NCI-H2081 (cell line): ENCODE measurements at regions not wholly inside any gene's neighbourhood (a gene's known extent, or its start where the extent isn't known, plus 50 kb on each side); places are given as distances from the start of the nearest gene placed in this dataset.
A peak's percentile ranks its signal among the peaks of the same experiment; 100 is the strongest.
"Not testable (repeated sequence)": the region's sequence is repeated elsewhere in the genome, so short reads cannot be mapped to it uniquely, and the experiment has no call there.

ENCODE experiments used
- DNase-seq, 2 experiments: peaks; one replicate each; lab custom pipeline; 2025; lab: John Stamatoyannopoulos, UW

DNA sequence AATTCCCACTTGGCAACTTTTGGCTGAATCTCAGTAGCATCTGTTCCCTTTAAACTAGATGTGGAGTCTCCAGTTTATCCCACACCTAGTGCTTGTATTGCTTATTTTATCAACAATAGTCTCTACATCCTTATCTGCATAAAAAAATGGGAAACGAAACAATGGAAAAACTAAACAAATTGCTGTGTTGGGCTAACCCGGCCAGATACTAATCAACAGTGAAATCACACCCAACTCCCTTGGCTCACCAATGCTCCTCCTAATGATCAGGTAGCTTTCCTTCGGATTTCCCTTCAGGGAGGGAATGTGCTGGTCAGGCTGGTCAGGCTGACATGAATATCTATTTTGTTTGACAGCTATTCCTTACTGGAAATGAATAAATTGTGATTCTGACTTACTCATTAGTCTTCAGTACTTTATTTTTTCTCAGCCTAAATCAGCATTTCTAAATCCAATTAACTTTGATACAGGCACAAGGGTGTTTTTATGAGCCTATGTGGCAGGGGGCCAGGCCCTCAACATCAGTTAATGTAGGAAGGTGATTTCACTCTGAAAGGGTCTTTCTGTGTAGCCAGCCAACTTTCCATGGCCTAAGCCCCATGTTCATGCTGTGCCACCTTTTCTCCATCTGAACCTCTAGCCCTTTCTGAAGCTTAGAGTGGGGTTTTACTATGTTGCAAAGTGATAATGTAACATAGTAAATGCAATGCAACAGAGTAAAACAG is 170.5 kb upstream of the NPSR1 start:
- no peak for DNase-seq

DNA sequence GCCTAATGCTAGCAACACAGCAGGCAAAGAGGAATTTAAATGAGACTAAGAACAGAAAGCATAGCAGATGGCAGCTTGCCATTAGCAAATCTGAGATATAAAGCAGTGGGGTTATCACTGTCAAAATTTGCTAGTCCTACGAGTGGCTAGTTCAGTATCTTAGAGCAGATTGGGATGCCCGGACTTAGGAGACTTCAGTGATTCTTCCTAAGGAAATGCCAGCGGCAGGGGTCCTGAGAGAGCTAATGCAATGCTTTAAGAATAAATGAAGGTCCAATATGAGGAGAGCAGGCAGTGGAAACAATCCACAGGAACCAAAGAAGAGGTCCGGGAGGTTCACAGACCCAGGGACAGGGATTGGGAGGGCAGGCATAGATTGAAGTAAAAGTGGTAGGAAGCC is 169.3 kb upstream of the NPSR1 start:
- DNase-seq = no peak

DNA sequence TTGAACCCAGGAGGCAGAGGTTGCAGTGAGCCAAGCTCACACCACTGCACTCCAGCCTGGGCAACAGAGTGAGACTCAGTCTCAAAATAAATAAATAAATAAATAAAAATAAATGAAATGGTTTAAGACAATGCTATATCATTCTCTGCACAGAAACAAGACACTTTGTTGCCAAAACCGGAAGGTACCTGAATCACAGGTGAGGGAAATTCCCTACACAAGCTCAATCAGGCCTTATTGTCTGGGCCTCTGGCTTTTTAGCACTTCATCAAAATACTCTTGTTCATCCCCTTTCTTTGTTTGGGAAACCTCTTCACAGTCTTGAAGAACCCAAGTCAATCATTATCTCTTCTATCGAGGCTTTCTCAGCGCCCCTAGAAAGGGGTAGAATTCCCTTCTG is 166.1 kb upstream of the NPSR1 start:
- no peak for DNase-seq

DNA sequence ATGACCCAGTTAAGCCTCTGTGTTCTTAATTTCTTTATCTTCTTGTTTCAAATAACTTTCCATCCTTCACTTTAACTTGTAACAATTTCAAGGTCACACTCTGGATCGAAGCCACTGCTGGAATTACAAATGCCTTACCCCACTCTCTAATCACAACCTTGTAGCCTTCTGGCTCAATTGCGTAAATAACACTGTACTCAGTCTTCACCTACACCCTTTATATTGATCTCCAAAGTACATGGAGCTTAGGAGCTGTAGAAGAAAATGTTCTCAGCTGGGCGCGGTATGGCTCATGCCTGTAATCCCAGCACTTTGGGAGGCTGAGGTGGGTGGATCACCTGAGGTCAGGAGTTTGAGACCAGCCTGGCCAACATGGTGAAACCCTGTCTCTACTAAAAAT is 164.3 kb upstream of the NPSR1 start:
- DNase-seq = no peak

DNA sequence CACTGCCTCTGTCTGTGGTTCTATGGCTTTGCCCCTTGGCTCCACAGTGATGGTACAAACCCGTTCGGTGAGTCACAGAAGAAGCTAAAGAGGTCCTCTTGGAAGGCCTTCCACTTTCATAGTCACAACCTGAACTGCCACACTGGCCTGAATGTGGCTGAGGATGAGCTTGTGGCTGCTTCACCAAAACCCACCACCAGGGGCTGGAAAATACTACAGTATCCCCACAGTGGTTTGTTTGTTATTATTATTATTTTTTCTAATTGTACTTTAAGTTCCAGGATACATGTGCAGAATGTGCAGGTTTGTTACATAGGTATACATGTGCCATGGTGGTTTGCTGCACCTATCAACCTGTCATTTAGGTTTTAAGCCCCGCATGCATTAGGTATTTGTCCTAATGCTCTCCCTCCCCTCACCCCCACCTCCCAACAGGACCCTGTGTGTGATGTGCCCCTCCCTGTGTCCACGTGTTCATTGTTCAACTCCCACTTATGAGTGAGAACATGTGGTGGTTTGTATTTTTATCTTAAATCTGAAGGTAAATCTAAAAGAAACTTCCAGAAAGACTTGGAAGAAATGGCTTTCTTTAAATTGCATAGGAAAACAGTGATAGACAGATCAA is 160.8 kb upstream of the NPSR1 start:
- no peak for DNase-seq

DNA sequence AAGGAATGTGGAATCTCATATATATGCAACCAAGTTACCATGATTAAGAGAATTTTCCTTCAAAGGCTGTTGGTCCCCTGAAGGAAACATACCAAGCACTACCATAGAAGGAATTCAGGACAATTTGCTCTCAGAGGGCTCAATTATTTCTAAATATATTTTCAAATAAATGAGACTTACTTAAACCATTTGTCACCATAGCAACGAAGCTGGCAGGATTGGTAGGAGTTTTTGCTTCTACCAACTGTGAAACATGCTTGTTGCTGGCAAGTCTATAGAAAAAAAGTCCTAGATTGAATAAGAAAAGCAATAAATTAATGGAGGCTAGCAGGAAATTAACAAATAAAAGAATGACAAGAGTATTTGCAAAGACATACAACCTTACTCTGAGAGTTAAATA is 156.9 kb upstream of the NPSR1 start:
- DNase-seq = no peak

- no peak for DNase-seq
These were observed 150.8 kb upstream of the NPSR1 start for GRCh38 chr7:34507191-34507590.

GRCh38 chr7:34523226-34523918 is 134.6 kb upstream of the NPSR1 start:
- DNase-seq = no peak

GRCh38 chr7:34530259-34530658 is 127.8 kb upstream of the NPSR1 start:
- DNase-seq = no peak

DNA sequence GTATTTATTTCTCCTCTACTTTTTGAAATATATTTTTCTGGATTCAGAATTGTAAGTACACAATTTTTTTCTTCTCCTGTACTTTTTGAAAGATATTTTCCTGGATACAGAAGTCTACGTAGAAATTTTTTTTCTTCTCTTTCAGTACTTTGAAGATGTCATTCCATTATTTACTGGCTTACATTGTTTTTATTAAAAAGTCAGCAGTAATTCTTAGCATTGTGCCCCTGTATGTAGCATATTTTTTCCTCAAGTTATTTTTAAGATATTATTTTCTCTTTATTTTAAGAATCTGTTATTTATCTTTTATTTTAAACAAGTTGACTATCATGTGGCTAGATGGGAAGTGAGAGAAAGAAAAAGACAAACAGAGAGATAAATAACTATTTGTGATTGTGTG is 119.0 kb upstream of the NPSR1 start:
- DNase-seq = no peak

DNA sequence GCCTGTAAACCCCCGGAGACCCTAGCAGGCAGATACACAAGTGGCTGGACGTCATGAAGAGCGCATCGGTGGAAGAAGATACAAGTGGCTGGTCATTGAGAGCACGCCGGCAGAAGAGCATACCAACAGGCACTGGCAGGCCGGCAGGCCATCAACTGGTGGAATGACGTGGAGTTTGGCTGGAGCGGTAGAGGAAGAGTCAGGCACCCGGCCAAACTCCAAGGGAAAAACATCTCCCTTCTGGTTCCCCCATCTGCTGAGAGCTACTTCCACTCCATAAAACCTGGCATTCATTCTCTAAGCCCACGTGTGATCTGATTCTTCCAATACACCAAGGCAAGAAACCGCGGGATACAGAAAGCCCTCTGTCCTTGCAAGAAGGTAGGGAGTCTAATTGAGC is 113.4 kb upstream of the NPSR1 start:
- no peak for DNase-seq

GRCh38 chr7:34550996-34551395 is 107.0 kb upstream of the NPSR1 start:
- DNase-seq = no peak

DNA sequence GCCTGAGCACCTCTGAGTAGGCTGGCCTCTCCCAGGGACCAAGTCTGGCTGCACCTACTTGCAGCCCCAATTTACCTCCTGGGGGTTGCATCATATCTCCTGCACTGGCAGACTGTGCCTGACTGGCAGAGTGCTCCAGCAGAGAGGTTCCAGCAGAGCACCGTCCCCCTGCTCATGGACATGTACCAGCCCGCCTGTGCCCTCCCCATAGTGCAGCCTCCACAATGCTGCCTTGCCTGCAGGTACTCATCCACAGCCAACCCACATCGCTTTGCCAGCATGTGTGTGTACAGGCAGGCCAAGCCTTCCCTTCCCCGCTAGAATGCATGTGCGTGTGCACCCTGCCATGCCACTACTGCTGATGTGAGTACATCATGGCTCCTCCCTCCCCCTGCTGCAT is 105.5 kb upstream of the NPSR1 start:
- DNase-seq = no peak

GRCh38 chr7:34558022-34558421 is 100.0 kb upstream of the NPSR1 start:
- no peak for DNase-seq

DNA sequence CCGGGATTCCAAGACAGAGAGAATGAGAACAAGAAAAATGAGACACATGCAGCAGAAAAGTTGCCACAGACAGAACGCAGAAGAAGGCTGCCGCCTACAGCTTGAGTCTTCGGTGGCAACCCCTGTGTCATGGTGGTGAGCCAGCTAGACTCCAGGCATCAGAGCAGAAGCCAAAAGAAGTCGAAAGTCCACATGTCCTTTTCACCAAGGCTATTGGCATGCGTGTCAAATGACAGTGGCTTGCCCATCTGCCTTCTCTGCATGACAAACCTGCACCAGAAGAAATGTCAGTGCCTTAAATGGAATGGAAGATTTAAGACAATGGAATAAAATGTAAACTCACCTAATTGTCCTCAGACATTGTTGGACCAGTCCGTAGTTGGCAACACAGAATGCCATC is 93.9 kb upstream of the NPSR1 start:
- no peak for DNase-seq

DNA sequence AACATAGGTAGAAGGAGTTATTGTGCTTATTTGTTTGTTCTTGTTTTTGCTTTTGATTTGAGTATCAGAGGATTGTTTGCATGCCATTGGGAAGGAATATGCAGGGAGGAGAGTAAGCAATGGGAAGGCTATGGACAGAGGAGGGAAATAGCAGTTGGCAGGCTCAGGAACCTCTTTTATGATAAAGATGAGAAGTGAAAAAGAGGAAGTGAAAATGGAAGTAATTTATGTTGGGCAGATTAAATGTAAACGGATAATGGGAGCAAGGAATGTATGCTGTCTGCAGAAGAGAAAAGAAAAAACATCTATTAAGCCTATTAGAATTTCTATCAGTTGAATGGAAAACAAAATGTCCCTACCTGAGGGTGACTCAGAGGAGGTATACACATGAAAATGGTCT is 90.1 kb upstream of the NPSR1 start:
- no peak for DNase-seq

DNA sequence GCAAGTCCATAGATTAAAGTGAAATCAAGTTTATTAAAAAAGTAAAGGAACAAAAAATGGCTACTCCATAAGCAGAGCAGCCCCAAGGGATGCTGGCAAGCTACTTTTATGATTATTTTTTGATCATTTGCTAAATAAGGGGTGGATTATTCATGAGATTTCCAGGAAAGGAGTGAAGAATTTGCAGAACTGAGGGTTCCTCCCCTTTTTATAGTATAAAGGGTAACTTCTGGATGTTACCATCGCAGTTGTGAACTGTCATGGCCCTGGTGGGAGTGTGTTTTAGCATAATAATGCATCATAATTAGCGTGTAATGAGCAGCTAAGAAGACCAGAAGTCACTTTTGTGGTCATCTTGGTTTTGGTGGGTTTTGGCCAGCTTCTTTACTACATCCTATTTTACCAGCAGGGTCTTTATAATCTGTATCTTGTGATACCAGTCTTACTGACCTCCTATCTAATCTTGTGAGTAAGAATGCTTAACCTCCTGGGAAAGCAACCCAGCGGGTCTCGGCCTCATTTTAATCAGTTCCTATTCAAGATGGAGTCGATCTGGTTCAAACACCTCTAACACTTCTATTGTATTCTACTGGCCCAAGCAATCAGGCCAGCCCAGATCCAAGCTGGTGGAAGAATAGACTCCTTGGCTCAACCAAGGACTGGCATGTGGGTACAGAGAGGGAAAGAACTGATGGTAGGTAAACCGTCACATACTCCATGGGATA is 87.9 kb upstream of the NPSR1 start:
- no peak for DNase-seq

- peak; percentile 2 to 42 for DNase-seq
These were observed 83.0 kb upstream of the NPSR1 start for GRCh38 chr7:34575006-34575405.

DNA sequence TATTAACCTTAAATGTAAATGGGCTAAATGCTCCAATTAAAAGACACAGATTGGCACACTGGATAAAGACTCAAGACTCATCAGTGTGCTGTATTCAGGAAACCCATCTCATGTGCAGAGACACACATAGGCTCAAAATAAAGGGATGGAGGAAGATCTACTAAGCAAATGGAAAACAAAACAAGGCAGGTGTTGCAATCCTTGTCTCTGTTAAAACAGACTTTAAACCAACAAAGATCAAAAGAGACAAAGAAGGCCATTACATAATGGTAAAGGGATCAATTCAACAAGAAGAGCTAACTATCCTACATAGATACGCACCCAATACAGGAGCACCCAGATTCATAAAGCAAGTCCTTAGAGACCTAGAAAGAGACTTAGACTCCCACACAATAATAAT is 80.1 kb upstream of the NPSR1 start:
- DNase-seq = not testable (repeated sequence)

DNA sequence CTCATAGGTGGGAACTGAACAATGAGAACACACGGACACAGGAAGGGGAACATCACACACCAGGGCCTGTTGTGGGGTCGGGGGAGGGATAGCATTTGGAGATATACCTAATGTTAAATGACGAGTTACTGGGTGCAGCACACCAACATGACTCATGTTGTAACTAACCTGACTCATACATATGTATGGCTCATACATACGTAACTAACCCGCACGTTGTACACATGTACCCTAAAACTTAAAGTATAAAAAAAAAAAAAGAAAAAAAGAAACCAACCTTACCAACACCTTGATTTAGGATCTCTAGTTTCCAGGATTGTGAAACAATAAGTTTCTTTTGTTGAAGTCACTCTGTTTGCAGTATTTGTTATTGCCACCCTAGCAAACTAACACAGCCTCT is 76.3 kb upstream of the NPSR1 start:
- DNase-seq = not testable (repeated sequence)

- no peak for DNase-seq
These were observed 73.5 kb upstream of the NPSR1 start for GRCh38 chr7:34584526-34584925.

GRCh38 chr7:34596887-34597286 is 61.1 kb upstream of the NPSR1 start:
- DNase-seq = peak; percentile 1 to 16
